A673 (cell line): ENCODE measurements at regions not wholly inside any gene's neighbourhood (a gene's known extent, or its start where the extent isn't known, plus 50 kb on each side); places are given as distances from the start of the nearest gene placed in this dataset.

Experiments
- EZH2 ChIP-seq: fragments of 200-600 bp; sonication (generic); IDR thresholded peaks from 2 replicates; pipeline ENCODE4 v1.6.1; 2017; ENCODE audit warnings: borderline replicate concordance, low read depth, mild to moderate bottlenecking, mixed read lengths, antibody characterized with exemption, low read length; ENCODE audit not compliant: poor library complexity, severe bottlenecking
- TF ChIP-seq, protein P1 (sequence below): fragments of 300-800, 200-600 bp; sonication (generic); conservative IDR thresholded peaks from 2 replicates; pipeline ENCODE4 v1.5.1; 2017; ENCODE audit warnings: low read depth, mild to moderate bottlenecking, antibody characterized with exemption, low read length, moderate library complexity, mixed read lengths

DNA sequence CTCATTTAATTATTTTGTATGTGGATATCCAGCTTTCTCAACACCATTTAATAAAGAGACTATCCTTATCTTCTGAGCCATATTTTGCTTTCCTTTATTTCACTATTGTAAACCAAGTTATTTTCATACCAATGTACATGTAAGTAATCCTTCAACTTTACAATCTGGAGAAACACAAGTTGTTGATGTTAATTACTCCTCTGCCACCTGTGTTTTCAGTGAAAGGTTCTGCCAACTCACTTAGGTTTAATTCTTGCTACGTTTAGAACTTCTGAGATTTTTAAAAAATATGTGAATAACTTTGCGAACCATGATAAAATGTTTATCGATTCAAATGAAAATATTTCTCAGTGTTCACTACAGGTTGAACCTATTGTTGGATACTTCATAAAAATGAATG, 244.4 kb downstream of the CDH7 start:
- TF ChIP-seq, protein P1, sequence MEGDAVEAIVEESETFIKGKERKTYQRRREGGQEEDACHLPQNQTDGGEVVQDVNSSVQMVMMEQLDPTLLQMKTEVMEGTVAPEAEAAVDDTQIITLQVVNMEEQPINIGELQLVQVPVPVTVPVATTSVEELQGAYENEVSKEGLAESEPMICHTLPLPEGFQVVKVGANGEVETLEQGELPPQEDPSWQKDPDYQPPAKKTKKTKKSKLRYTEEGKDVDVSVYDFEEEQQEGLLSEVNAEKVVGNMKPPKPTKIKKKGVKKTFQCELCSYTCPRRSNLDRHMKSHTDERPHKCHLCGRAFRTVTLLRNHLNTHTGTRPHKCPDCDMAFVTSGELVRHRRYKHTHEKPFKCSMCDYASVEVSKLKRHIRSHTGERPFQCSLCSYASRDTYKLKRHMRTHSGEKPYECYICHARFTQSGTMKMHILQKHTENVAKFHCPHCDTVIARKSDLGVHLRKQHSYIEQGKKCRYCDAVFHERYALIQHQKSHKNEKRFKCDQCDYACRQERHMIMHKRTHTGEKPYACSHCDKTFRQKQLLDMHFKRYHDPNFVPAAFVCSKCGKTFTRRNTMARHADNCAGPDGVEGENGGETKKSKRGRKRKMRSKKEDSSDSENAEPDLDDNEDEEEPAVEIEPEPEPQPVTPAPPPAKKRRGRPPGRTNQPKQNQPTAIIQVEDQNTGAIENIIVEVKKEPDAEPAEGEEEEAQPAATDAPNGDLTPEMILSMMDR, result no peak
- TF ChIP-seq EZH2, result no peak
